GM12864 (cell line): ENCODE measurements at regions not wholly inside any gene's neighbourhood (a gene's known extent, or its start where the extent isn't known, plus 50 kb on each side); places are given as distances from the start of the nearest gene placed in this dataset.
"Not testable (repeated sequence)": the region's sequence is repeated elsewhere in the genome, so short reads cannot be mapped to it uniquely, and the experiment has no call there.

Experiments used
- DNase-seq: peaks from one replicate; pipeline ENCODE4 v3.0.0-alpha.2; 2011; ENCODE audit warnings: low read depth
- H3K4me3 ChIP-seq: 2 replicates; pipeline ENCODE4 v1.5.1; 2011; ENCODE audit warnings: mild to moderate bottlenecking, low read depth, low read length, control low read depth
- CTCF ChIP-seq: IDR thresholded peaks from 2 replicates; pipeline ENCODE4 v1.5.1; 2011; ENCODE audit warnings: low read depth, mild to moderate bottlenecking, moderate library complexity, low read length, control low read depth, inconsistent platforms; ENCODE audit errors: missing control alignments

DNA sequence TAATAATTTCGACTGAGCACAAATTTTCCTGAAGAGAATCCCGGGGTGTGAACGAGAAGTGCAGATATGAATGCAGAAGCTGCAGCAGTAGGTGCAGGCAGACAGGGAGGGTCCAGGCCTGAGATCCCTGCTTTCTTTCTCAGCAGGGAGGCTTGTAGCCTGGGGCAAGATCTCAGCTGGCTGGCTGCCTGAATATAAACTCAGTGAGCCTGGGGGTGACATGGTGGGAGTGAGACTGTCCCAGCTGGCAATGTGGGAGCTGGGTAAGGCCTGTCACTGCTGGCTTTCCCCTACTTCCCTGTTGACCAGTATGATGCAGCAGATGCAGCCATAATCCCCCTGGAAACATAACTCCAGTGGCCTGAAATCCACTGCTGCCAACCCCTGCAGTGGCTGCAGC lies 325.2 kb downstream of the CETN3 start:
- TF ChIP-seq CTCF: no peak
- no peak for DNase-seq
- no peak overlapping the region for H3K4me3 ChIP-seq

DNA sequence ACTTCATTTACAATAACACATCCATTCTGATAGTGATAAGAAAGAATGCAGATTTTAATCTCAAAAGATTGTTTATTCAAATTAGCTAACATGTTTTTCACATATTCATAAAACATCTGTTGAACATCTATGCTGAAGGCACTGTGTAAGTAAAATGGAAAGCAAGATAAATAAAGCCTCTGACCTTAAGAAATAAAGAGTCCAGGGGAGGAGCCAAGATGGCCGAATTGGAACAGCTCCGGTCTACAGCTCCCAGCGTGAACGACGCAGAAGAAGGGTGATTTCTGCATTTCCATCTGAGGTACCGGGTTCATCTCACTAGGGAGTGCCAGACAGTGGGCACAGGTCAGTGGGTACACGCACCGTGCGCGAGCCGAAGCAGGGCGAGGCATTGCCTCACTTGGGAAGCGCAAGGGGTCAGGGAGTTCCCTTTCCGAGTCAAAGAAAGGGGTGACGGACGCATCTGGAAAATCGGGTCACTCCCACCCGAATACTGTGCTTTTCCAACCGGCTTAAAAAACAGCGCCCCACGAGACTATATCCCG lies 336.5 kb downstream of the CETN3 start:
- DNase-seq, H3K4me3 ChIP-seq: not testable (repeated sequence)

DNA sequence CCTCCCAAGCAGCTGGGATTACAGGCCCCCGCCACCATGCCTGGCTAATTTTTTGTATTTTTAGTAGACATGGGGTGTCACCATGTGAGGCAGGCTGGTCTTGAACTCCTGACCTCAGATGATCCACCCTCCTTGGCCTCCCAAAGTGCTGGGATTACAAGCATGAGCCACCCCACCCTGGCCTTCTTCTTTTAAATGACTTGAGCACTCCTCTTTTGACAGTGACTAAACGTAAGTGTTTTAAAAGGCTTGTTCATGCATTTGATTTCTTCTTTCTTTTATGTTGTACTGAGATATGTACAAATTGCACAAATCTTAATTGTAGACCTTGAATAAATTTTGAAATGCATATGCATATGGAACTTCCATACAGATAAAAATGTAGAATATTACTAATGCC lies 337.9 kb downstream of the CETN3 start:
- DNase-seq: no peak

DNA sequence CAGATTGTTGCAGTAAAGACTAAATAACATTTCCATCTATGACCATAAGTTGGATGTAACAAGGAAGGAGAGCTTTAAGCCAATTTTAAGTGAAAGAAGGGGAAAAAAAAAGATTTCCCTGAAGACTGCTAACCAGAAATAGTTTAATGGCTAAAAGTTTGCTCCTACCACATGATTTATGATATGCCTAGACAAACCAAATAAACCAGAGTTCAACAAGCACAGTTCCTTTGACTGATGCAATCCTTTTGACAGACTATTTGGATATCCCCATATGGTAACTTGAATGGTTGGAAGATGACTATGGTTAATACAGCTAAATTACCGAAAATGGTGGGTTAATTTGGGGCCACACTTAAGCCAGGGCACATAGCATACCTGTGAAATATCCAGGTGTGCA lies 338.5 kb downstream of the CETN3 start:
- H3K4me3 ChIP-seq: no peak overlapping the region
- no peak for DNase-seq
- TF ChIP-seq CTCF: no peak

More for the DNA sequence above, 337.9 kb downstream of the CETN3 start:
- no peak for TF ChIP-seq CTCF
- no peak overlapping the region for H3K4me3 ChIP-seq

DNA sequence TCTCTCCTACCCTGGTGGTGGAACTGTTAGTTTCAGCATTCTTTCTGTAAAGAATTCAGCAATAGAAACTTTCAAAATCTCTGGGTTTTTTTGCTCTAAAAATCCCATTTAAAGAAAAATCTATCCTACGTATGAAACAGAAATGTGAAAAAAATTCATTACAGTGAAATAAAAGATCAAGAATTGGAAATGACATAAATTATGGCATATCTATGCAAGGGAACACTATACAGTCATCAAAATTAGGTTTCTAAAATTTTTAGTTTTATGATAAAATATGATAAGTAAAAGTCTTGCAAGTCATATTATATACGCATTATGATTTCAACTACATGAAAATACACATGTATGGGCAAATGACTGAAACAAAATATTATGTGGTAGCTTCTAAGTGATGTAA lies 342.6 kb downstream of the CETN3 start:
- DNase-seq: no peak
- no peak for TF ChIP-seq CTCF
- no peak overlapping the region for H3K4me3 ChIP-seq

DNA sequence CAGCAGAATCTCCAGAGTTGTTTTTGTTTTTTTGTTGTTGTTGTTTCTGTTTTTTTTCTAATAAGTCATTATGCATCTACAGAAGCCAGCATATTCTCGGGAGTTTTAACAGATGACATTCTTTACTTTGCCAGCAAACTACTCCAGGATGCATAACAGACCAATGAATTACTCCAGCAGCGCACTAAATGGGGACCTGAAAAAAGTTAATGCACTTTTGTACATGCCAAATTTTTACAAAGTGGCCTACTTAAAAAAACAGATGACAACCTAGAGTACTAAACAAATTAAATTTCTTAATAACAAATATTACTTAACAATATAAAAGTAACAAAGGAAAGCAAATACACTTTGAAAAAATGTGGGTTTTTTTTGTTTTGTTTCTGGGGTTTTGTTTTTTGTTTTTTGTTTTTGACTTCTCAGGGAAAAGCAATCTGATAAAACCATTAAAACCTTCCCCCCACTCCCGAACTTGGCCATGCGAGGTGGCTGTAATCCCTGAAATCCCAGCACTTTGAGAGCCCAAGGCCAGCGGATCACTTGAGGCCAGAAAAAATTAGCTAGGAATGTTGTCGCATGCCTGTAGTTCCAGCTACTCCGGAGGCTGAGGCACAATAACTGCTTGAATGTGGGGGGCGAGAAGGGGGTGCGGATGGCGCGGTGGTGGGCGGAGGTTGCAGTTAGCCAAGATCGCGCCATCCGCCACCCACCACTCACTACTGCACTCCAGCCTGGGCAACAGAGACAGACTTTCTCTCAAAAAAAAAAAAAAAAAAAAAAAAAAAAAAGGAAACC lies 352.4 kb downstream of the CETN3 start:
- no peak overlapping the region for H3K4me3 ChIP-seq
- DNase-seq: no peak
- TF ChIP-seq CTCF: no peak

- no peak for TF ChIP-seq CTCF
Observed at GRCh38 chr5:90055831-90056328, 353.7 kb downstream of the CETN3 start.

More at GRCh38 chr5:90055831-90056328, 353.7 kb downstream of the CETN3 start:
- no peak for DNase-seq
- H3K4me3 ChIP-seq: no peak overlapping the region
